Activated CD4-positive, alpha-beta T cell treated with anti-CD3 and anti-CD28 coated beads for 48 hours (primary cell): ENCODE measurements at regions not wholly inside any gene's neighbourhood (a gene's known extent, or its start where the extent isn't known, plus 50 kb on each side); places are given as distances from the start of the nearest gene placed in this dataset.

ENCODE experiments used
- DNase-seq: peaks from one replicate; pipeline ENCODE4 v3.0.0-alpha.2; 2020

DNA sequence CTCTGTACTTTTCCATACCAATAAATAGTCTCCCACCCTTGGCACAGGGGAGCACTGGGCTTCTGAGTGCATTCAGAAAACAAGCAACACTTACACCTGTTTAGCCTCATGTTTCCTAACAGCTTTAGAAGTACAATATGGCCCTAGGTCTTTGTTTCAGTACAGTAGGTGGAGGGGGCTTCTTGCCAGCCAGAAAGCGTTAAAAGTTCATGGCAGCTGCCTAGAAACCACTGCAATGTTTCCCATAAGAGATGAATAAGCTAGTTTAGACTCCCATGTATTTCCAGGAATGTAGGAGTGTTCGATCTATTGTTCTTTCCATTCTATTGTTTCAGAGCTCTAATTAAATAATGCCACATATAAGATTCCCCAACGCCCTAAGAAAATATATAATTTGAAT lies 444.8 kb downstream of the ARHGEF28 start:
- DNase-seq, result no peak

DNA sequence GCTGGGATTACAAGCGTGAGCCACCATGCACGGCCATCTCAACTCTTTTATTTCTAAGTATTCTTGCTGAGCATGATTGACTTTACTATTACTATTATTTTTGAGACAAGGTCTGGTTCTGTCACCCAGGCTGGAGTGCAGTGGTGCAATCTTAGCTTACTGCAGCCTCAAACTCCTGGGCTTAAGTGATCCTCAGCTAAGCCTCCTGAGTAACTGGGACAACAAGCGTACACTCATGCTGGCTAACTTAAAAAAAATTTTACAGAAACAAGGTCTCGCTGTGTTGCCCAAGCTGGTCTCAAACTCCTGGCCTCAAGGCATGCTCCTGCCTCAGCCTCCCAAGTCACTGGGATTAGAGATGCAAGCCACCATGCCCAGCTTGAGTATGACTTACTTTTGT lies 443.7 kb downstream of the ARHGEF28 start:
- no peak for DNase-seq

DNA sequence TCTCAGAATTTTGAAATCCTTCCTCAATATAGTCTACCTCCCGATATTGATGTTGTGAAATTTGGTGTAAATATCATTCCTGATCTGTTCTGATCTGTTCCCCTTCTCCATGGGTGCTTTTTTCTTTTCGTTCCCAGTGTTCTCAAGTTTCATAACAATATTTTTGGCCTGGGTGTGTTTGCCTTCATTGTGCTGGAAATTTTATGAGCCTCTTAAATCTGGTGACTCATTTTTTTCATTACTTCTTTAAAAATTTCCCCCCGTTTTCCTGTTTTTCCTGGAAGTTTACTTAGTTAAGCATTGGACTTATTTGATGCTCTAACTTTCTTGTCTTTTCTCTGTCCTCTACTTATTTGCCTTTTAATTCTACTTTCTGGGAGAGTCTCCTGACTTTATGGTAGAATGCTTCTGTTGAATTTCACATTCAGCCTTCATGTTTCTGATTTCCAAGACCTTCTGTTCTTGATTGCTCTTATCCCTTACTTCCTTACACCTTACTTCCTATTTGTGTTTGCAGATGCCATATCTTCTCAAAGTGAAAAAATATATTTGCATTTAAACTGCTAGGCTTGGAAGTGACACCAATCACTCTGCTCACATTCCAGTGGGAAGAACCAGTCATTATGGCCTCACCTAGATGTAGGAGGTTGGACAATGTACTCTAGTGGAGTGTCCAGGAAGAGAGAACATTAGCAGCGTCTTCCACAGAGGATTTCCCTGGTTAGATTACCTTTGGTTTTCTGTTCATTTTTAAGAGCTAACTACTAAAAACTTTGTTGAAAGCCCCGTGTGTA lies 441.9 kb downstream of the ARHGEF28 start:
- no peak for DNase-seq

DNA sequence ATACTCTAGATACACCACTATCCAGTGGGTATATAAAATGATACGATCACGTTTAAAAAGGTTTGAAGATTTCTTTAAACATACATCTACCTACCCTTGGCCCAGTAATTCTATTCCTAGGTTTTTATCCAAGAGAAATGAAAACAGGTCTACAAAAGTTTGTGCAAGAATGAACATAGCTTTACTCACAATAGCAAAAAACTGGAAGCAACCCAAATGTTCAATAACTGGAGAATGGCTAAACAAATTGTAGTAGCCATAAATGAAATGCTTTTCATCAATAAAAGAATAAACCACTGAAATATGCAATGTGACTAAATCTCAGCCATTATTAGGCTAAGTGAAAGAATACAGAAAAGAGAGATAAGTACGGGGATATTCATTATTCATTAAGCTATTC lies 438.9 kb downstream of the ARHGEF28 start:
- DNase-seq, result no peak

DNA sequence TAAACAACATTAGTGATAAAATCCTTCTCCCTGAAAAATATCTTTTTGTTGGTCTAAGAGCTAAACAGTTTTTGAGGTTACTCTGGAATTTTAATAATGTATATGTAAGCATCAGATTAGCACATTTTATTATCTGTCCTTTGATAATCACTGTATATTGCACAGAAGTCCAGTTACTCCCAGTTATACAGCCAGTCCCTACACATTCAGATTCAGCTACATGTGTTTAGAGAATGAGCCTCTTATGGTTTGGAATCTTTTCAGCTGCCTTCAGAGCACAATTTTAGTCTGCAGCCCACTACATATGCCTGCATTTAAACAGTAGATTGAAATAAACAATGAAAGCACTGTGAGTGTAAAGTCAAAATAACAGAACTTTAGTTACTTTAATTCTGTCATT lies 438.2 kb downstream of the ARHGEF28 start:
- no peak for DNase-seq

DNA sequence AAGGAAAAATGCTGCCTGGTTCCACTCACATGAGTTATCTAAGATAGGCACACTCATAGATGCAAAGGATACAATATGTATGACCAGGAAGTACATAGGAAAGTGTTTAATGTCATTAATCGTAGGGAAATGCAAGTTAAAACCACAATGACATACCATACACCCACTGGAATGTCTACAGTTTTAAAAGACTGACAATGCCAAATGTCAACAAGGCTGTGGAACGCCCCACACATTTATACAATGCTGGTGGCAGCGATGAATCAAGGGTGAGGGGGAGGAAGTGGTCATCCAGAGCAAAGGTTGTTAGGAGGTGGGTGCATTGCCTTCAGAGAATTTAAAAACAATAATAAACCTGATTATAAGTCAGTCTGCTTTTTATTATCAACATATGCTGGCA lies 437.8 kb downstream of the ARHGEF28 start:
- no peak for DNase-seq

DNA sequence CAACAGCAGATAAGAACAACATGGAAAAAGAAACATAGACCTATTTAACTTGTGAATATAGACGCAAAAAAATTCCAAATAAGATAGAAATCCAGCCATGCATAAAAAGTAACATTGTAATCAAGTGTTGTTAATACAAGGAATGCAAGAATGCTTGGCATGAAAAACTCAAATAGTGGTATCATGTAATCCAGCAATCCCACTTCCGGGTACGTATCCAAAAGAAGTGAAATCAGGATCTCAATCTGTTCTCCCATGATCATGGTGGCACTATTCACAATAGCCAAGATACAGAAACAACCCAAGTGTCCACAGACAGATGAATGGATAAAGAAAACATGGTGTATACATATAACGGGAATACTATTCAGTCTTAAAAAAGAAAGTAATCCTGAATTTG lies 437.4 kb downstream of the ARHGEF28 start:
- no peak for DNase-seq

DNA sequence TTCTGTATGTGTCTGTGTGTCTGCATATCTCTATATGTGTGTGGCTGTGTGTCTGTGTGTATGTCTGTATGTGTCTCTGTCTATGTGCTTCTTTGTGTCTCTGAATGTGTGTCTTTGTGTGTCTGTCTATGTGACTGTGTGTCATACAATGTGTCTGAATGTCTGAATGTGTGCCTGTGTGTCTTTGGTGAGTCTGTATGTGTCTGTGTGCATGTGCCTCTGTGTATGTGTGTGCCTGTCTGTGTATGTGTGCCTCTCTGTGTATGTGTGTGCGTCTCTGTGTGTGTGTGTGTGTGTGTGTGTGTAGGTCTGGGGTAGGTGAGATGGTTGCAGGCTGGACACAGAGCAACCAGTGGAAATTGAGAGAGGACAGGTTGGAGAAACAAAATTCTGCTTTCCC lies 435.3 kb downstream of the ARHGEF28 start:
- DNase-seq, result no peak

DNA sequence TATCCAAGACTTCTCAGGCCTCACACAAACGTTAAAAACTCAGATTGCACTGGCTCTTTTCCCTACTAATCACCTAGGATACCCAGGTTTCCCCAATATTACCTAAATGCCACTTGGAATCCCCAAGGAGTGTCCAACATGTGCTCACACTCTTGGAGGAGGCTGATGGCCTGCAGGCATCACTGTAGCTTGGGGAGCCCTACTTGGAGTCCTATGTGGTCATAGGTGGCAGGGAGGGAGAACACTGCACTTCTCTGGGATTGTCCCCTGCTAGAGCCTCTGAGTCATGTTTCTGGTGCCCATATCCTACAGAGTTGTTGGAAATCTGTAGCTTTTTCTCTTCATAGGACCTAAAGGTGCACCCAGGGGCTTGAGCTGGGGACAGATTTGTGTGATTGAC lies 433.7 kb downstream of the ARHGEF28 start:
- no peak for DNase-seq

DNA sequence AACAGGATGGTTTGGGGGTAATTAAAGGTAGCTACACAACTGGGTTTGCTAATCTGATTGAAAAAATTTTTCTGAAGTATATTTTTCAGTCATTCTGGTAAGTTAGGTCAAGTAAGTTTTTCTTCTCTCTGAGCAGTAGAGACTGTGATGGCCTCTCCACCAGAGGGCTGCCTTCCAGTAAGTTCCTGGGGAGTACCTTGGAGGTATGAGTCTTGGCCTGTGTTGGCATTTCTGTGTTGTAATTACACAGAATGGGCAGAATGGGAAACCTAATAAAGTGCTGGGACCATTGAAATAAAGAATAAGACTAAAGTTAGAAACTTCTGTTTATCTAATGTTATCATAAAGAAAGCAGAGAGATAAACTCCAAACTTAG lies 430.8 kb downstream of the ARHGEF28 start:
- no peak for DNase-seq

DNA sequence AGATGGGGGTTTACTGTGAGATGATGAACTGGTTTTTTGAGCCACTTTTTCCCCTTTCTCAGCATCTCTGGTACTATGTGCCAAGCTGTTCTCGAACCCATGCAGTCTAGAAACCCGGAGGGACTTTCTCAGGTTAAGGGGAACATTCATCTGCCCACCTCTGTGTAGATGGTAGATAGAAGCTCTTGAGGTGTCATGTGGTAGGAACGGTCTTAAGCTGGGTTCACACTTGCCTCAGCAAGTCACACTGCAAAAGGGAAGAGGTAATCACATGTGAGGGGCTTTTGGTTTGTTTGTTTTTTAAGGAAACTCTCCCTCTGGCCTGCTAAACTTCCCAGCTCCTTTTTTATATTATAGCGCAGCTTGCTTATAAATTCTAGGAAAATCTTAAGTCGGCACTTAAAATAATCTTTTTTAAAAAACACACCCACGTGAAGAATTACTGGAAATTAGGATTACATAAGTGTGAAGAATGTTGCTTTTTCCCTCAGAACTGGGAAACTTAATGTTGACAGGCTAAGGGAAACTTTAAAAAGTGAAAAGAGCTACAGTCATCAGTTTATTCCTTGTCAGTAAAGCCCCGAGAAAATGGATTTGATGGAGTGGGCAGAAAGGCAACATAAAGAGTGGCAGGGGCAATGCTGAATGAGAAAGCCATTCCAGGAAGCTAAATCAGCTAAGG lies 430.3 kb downstream of the ARHGEF28 start:
- no peak for DNase-seq

DNA sequence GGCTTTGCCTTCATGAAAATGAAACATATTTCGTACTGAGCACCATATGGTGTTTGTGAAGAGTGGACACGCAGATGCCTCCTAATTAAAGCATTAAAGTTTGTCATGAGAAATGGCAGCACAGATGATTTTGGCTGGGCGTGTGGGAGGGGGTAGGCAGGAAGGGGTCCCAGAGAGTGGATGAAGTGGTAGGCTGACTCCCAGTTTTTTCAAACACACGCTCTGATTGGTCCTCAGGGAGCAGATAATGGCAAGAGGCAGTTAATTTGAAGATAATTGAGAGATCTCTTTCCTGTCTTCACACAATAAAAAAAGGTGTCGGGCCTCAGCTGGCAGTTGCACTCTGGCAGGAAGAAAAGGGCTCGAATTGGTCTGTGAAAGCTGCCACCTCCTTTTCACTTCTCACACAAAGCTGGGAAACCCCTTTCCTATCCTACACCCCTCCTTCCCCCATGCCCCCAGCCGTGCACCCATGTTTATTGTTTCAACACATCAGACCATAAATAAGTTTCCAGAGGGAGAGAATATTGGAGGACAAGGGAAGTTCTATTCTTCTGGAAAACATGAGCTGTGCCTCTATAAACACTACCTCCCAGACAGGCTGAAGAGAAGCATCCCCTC lies 429.6 kb downstream of the ARHGEF28 start:
- DNase-seq, result no peak

DNA sequence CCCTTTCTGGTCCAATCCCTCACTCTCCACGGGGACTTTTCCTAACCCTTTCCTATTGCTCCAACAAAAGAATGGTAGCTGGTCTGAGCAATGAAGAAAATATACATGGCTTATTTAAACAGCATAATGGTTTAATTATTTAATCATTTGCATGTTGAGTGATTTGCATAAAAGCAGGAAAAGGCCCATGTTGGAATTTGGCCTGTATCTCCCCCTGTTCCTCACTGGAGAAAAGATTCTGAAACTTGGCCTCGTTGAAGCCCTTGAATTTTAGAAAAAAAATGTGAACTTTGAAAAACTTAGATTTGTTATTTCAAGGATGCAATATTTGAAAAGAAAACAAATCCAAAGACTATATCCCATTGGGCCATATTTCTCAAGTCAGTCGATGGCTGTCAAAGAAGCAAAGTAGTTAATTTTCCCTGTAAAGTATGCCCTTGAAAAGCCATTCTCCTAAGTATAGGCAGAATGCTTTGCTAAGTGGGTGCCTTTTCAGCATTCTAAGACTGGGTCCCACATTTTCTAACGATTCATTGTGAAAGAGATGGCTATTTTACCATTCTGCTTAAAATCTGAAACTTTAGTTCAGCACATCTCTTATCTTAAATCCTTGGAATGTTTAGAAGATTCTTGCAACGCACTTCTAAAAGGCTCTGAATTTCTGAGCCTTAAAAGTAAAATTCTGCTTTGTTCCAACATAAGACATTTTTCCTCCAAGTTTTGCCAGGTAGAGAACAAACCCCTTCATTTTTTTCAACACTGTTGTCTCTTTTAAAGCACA lies 428.8 kb downstream of the ARHGEF28 start:
- DNase-seq, result no peak

DNA sequence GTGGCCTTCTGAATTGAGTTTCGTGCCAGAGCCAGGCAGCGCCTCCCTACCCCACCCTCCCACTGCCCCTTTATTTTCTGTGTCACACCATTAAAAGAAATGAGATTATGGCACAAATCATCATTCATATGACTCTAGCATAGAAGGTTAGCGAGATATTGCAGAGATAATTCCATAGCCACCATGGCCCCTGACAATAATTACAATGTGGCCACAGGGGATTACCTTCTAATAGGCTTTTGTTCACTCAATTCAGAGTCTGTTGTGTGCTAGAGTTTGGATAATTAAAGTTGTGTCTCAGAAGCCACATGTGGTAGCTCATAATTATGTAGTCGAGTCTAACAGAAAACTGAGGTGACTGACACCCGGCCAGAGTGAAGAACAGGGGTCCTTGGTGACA lies 428.1 kb downstream of the ARHGEF28 start:
- no peak for DNase-seq

DNA sequence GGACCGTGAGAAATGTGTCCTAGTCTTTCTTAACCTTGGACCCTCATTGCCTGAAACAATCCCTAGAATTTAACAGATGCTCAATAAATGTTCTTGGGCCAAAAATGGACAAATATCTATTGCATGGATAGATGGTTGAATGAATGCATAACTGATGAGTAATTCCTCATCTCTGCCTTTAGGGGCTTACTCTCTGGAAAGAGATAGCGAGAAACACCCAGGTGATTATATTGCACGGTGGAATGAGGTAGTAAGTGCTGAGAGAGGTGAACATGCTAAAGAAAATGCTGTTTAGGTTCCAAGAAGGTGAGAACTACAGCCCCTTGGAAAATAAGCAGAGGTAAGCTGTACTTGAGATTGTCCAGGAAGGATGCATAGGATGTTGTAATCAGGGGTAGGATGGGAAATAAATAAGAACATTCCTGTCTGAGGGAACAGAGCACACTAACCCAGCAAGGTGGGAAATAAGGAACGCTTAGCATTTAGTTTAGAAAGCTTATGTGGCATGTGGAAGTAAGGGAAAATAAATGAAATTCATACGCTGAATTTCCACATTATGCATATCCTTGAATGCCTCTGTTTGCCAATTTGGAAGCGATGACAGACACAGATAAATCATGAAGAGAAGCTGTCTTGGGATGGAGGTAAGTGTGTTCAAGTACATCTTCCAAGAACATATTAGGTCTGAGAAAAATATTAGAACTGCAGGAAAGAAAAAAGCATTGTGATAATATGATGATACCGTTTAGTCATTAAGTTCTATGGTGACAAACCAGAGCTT lies 426.6 kb downstream of the ARHGEF28 start:
- no peak for DNase-seq

DNA sequence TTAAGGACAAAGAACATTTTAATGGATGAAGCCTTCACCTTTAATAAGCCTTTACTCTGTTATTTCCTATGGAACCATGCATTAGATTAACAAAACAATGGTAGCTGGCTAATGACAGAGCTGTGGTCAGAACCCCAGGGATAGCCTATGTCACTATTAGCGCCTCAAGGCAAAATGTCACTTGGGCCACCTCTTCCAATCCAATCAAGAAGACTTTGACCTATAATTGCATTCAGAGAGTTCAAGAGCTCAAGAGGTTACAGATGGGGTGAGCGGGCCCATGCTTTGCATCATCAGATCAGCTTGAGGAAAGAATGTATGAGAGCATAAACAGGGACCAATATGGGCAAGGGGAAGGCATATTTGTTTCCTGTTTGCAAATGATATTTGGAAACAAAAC lies 425.1 kb downstream of the ARHGEF28 start:
- DNase-seq, result no peak

DNA sequence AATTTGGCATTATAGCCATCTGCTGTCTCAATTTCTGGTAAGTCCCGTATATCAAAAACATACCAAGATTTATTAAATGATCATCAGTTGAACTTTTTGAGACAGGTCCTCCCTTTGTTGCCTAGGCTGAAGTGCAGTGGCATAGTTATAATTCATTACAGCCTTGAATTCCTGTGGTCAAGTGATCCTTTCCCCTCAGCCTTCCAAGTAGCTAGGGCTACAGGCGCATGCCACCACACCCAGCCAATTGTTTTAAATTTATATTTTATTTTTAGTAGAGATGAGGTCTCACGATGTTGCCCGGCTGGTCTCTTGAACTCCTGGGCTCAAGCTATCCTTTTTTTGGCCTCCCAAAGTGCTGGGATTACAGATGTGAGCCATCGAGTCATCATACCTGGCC lies 418.9 kb downstream of the ARHGEF28 start:
- DNase-seq, result no peak

DNA sequence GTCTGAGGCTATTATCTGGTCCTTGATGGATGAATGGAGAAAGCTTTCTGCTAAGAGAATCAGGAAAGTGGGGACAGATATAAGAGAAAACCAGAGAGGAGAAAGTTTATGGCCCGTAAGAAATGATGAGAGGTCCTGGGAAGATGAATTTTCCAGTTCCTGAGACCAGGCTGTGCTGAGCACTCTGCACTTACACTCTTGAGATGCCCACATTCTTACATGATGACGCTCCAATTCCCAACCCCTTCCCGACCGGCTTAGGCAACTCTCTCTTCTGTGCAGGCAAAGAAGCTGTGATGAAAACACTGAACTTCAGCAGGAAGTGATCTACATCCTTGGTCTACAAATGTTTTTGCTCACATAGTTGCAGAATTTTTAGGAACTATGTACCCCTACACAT lies 417.0 kb downstream of the ARHGEF28 start:
- DNase-seq, result no peak

DNA sequence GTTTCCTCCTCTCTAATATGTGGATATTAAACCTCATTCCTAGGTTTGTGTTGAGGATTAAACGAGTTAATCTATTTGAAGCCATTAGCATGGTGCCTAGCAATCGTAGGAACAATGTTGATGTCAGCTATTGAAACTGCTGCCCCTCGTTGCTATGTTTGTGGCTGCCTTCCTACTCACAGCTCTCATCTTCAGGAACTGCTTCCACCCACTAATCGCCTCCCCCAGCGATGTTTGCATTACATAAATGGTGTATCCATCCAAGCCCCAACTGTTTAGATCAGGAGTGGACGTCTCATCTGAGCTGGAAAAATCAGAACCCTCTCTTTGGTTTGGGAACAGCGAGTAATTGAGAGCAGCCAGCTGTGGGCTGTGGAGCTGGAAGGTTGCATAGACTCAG lies 416.6 kb downstream of the ARHGEF28 start:
- no peak for DNase-seq

DNA sequence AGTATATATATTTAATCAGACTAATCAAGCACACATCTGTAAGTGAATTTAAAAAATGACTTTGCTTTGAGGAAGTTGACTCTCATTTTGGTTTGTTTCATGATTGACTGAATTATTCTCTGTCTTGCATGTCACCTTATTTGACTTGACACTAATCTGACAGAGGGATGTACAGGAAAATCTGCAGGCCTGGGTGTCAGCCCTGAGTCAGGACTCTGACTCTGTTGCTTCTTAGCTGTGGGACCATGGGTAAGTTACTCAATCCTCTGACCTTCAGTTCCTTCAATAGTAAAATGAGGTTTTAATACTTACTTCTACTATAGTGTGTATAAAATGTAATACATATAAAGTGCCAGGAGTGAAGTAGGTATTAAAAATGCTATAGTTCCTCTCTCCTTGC lies 415.9 kb downstream of the ARHGEF28 start:
- DNase-seq, result no peak

DNA sequence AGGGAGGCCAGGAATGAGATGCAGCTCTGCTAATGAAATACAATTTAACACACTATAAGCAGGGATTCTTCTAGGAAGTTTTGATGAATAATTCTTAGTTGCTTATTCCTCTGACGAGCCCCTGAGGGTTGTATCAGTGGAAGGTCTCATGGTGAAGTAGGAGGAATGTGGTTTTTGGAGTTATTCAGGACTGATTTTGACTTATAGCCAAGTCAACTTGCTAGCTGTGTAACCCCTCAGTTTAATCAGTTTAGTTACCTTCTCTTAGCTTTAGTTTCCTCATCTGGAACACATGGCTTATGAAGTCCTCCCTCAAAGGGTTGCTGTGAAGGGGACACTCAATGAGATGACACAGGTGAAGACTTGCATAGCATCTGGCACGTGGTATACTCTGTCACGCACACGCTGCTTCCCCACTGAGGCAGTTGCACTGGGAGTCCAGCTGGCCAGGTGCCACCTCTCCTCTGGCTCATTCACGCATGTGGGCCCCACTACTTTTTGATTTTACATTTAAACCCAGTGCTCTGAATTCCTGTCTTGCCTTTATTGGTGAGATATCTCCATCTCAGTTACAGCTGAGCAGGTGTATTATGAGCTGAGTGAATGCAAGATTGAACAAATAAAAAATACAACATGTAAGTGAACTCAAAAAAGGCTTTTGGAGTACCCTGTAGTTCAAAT lies 415.0 kb downstream of the ARHGEF28 start:
- no peak for DNase-seq

DNA sequence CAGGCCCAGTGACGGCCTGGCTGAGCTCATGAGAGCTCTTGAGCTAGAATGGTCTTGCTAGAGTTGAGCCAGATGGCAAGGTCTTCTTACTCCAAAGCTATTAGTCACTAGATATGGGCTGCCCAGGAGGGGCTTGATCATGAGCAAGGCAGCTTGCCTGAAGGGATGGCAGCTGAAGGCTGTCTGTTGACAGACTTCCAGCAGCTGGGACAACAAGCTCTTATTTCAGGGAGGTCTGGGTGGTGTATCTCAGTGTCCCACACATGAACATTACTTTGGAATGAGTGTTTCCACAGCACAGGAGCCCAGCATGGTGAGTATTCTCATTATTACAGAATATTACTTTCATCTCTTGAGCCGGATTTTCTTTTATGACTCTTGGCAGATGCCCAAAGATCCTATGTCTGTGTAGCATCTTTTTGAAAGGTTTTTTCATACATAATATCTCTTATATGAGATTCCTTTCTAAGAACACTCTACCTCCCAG lies 414.1 kb downstream of the ARHGEF28 start:
- DNase-seq, result no peak
